DND-41 (cell line): ENCODE measurements at regions not wholly inside any gene's neighbourhood (a gene's known extent, or its start where the extent isn't known, plus 50 kb on each side); places are given as distances from the start of the nearest gene placed in this dataset.

Source experiments
- CTCF ChIP-seq: IDR thresholded peaks from 2 replicates; pipeline ENCODE4 v1.5.1; 2012; ENCODE audit warnings: borderline replicate concordance, low read length, moderate library complexity, mild to moderate bottlenecking; ENCODE audit not compliant: poor library complexity, severe bottlenecking; ENCODE audit errors: extremely low read depth
- EZH2 ChIP-seq: IDR thresholded peaks from 3 replicates; pipeline ENCODE4 v1.6.1; 2012; ENCODE audit warnings: borderline replicate concordance, low read depth, mild to moderate bottlenecking, moderate library complexity, low read length, inconsistent platforms; ENCODE audit not compliant: severe bottlenecking

GRCh38 chr1:87558921-87559320, 230.2 kb downstream of the LMO4 start:
- TF ChIP-seq CTCF (no peak), EZH2 (no peak)
